Pancreas (tissue), 10 donors: ENCODE measurements at regions not wholly inside any gene's neighbourhood (a gene's known extent, or its start where the extent isn't known, plus 50 kb on each side); places are given as distances from the start of the nearest gene placed in this dataset.

Experiments
- ATAC-seq, 4 donors: fragments of 200-7000 bp; cut with Tn5 transposase; one replicate each; pipeline versions ENCODE4 v1.8.0 to v1.9.1; 2020; ENCODE audit warnings: mild to moderate bottlenecking in 4 of 4, moderate library complexity in 4 of 4
- DNase-seq, 6 donors: peaks; one replicate each; pipeline ENCODE4 v3.0.0-alpha.2; 2020
- FAIRE-seq: peaks from 2 replicates; lab custom pipeline; 2012; peaks lifted over from hg19 to GRCh38; lab: Jason Lieb, UNC
- H3K27ac ChIP-seq, 4 donors: fragments of 200-600 bp; sonication (generic); 1 replicate in 3 of 4; 2 replicates in 1 of 4; pipeline versions ENCODE4 v1.5.0 to v1.8.0; 2020
- H3K27me3 ChIP-seq, 4 donors: fragments of 200-600 bp; one replicate each; pipeline ENCODE4 v1.8.0; 2021
- H3K36me3 ChIP-seq, 3 donors: fragments of 200-600 bp; sonication (generic) in 1 of 3; one replicate each; pipeline versions ENCODE4 v1.5.0 to v1.8.0; 2020 to 2021
- H3K4me1 ChIP-seq, 3 donors: fragments of 200-600 bp; one replicate each; pipeline ENCODE4 v1.8.0; 2021
- H3K4me3 ChIP-seq, 4 donors: fragments of 200-600 bp; sonication (generic) in 2 of 4; one replicate each; pipeline versions ENCODE4 v1.5.0 to v1.8.0; 2020 to 2021
- H3K9me3 ChIP-seq, 4 donors: fragments of 200-600 bp; one replicate each; pipeline ENCODE4 v1.8.0; 2021
- WGBS, 2 donors: extraction: QIAGEN DNeasy Blood & Tissue Kit; methylation state at CpG; one replicate each; pipeline ENCODE4 v1.1.7; 2013; 5-methylcytosine and 5-hydroxymethylcytosine counted together
- intact Hi-C, 3 donors: fragments of 100-400 bp; cut with DNase I; formaldehyde crosslinking; loops; one replicate each; pipeline versions ENCODE4 v1.11.1 to v1.14.2; 2022
- TF ChIP-seq, protein P1 (sequence below), 4 donors: fragments of 200-600 bp; sonication (generic) in 3 of 4; IDR thresholded peaks; one replicate each; pipeline versions ENCODE4 v1.5.0 to v1.8.0; 2021; ENCODE audit warnings: antibody characterized with exemption in 4 of 4
- donor health status: healthy with polysubstance abuse.
- donor health status: DM: no; HTN: no; CAD: no; lungs with moderate emphysema.
- donor health status: DM: no; HTN: no; CAD: no.
- donor health status: control.
- donor health status: control.
- donor health status: Bipolar disorder and iron deficiency.
- donor health status: DM: yes; HTN: yes; CAD: no.
- donor health status: DM: no; HTN: no; CAD: no.
- donor health status: DM: no; HTN: no; CAD: no.
- donor health status: DM: yes; HTN: yes; CAD: no.

- 84 to 89% methylated on average over 2 of the region's 2 CpGs for WGBS, 2 donors
- Histone ChIP-seq H3K27ac (no peak overlapping the region), H3K9me3 (no peaks in the 10 kb centered on the region), H3K27me3 (peaks cover 0 to 14% (median 0%) of the 10 kb centered on the region in 4 donors), H3K4me1 (no peaks in the 10 kb centered on the region), H3K4me3 (no peak overlapping the region), H3K36me3 (no peaks in the 10 kb centered on the region)
- no peak for ATAC-seq
- DNase-seq: no peak
- intact Hi-C loops: loop anchor here in 1 of 3 donors (10.0 kb wide), 1 partner anchor 269 kb away; no protein-coding TSS in a partner anchor
- TF ChIP-seq, protein P1, sequence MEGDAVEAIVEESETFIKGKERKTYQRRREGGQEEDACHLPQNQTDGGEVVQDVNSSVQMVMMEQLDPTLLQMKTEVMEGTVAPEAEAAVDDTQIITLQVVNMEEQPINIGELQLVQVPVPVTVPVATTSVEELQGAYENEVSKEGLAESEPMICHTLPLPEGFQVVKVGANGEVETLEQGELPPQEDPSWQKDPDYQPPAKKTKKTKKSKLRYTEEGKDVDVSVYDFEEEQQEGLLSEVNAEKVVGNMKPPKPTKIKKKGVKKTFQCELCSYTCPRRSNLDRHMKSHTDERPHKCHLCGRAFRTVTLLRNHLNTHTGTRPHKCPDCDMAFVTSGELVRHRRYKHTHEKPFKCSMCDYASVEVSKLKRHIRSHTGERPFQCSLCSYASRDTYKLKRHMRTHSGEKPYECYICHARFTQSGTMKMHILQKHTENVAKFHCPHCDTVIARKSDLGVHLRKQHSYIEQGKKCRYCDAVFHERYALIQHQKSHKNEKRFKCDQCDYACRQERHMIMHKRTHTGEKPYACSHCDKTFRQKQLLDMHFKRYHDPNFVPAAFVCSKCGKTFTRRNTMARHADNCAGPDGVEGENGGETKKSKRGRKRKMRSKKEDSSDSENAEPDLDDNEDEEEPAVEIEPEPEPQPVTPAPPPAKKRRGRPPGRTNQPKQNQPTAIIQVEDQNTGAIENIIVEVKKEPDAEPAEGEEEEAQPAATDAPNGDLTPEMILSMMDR (IDR thresholded peaks at IDR 0.05): no peak
- FAIRE-seq: no peak
Measured at GRCh38 chr12:5176036-5176435, 132.4 kb downstream of the KCNA5 start.

- ATAC-seq (no peak), FAIRE-seq (no peak), DNase-seq (no peak)
- Histone ChIP-seq H3K27me3 (peaks cover 0 to 10% (median 0%) of the 10 kb centered on the region in 4 donors), H3K36me3 (no peaks in the 10 kb centered on the region), H3K9me3 (no peaks in the 10 kb centered on the region), H3K4me3 (no peak overlapping the region), H3K4me1 (no peaks in the 10 kb centered on the region), H3K27ac (no peak overlapping the region)
- TF ChIP-seq, protein P1 (IDR thresholded peaks at IDR 0.05): no peak
- intact Hi-C loops: loop anchor here in 1 of 3 donors (10.0 kb wide), 1 partner anchor 268 kb away; no protein-coding TSS in a partner anchor
- 32 to 53% methylated on average over 3 of the region's 3 CpGs for WGBS, 2 donors
Measured at GRCh38 chr12:5177096-5177495, 133.4 kb downstream of the KCNA5 start.

DNA sequence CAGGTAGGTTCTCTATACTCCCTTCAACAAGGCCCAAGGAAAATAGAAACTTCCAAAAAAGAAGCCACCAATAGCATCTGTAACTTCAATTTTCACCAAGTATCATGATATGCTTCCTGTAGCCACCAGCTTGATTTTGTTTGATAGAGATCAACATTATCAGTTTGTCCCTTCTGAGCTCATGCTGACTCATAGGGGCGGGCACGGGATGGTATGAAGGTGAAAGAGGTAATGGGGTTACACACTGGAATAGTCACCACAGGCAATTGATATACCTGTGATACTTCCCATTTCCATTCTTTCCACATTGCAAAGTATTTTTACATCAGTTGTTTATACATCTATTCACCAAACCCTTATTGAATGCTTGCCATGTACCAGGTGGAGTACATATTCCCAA, 134.1 kb downstream of the KCNA5 start:
- Histone ChIP-seq H3K9me3 (no peaks in the 10 kb centered on the region), H3K27ac (no peak overlapping the region), H3K27me3 (peaks cover 0 to 10% (median 0%) of the 10 kb centered on the region in 4 donors), H3K4me3 (no peak overlapping the region), H3K36me3 (no peaks in the 10 kb centered on the region), H3K4me1 (no peaks in the 10 kb centered on the region)
- DNase-seq: no peak
- FAIRE-seq: no peak
- TF ChIP-seq, protein P1 (IDR thresholded peaks at IDR 0.05): no peak
- intact Hi-C loops: loop anchor here in 1 of 3 donors (10.0 kb wide), 1 partner anchor 267 kb away; no protein-coding TSS in a partner anchor
- ATAC-seq: no peak
- WGBS, 2 donors: 69 to 78% methylated on average over 2 of the region's 2 CpGs

DNA sequence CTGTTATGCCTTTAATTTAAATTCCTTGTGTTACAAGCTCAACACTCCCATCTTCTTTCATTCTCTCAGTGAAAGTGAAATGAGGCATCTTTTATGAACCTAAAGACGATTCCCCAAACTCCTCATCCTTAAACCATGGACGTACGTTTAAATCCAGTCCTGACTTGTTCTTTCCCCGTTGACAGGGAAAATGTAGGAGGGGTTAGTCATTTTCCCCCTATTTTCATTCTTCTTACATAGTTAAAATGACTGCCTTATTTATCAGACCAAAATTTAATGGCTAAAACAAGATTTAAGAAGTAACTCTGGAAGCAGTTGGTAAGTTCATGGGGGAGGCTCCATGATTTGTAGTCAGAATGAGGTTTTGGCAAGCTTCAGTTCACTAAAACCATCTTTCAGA, 134.9 kb downstream of the KCNA5 start:
- H3K9me3 ChIP-seq: no peaks in the 10 kb centered on the region
- peaks cover 0 to 10% (median 0%) of the 10 kb centered on the region in 4 donors for H3K27me3 ChIP-seq
- intact Hi-C loops: loop anchor here in 1 of 3 donors (10.0 kb wide), 1 partner anchor 266 kb away; no protein-coding TSS in a partner anchor
- FAIRE-seq (no peak), DNase-seq (no peak), ATAC-seq (no peak)
- WGBS, 2 donors: 57 to 72% methylated on average over 4 of the region's 4 CpGs
- TF ChIP-seq, protein P1 (IDR thresholded peaks at IDR 0.05): no peak
- no peaks in the 10 kb centered on the region for H3K36me3 ChIP-seq
- H3K4me1 ChIP-seq: no peaks in the 10 kb centered on the region
- H3K27ac ChIP-seq: no peak overlapping the region
- no peak overlapping the region for H3K4me3 ChIP-seq

DNA sequence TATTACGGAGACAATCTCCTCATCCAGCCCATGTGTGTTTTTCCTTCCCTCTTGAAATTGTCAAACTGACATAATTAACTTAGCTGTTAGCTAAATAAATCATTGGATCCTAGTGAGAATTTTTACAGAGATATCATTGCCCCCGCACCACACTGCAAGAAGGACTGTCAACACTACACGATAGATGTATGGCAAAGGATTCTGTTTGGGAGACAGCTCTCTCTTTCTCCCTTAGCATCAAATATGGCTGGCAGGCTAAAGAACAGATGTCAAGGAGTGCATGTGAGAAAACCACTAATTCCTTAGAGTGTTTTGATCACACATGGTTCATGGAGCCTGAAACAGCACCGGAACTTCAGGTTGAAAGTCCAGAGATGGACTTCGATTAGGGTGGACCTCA, 136.8 kb downstream of the KCNA5 start:
- H3K4me3 ChIP-seq: no peak overlapping the region
- FAIRE-seq: no peak
- H3K36me3 ChIP-seq: no peaks in the 10 kb centered on the region
- no peak for ATAC-seq
- WGBS, 2 donors: 79 to 84% methylated on average over 5 of the region's 5 CpGs
- TF ChIP-seq, protein P1 (IDR thresholded peaks at IDR 0.05): no peak
- no peak for DNase-seq
- no peak overlapping the region for H3K27ac ChIP-seq
- no peaks in the 10 kb centered on the region for H3K4me1 ChIP-seq
- H3K27me3 ChIP-seq: no peaks in the 10 kb centered on the region
- intact Hi-C loops: no loop called here
- H3K9me3 ChIP-seq: no peaks in the 10 kb centered on the region
